Transverse colon (tissue), 3 donors: ENCODE measurements at regions not wholly inside any gene's neighbourhood (a gene's known extent, or its start where the extent isn't known, plus 50 kb on each side); places are given as distances from the start of the nearest gene placed in this dataset.

Experiments used
- CTCF ChIP-seq, 5 experiments: fragments of 200-600 bp in 3 of 5; fragments of 450-650 bp in 2 of 5; sonication (generic) in 3 of 5; IDR thresholded peaks; 1 replicate in 2 of 5; 2 replicates in 3 of 5; pipeline ENCODE4 v1.5.1; 2016 to 2017; ENCODE audit warnings: antibody characterized with exemption in 5 of 5, inconsistent platforms in 3 of 5, mild to moderate bottlenecking in 2 of 5, moderate library complexity in 1 of 5
- EP300 ChIP-seq: sonication (generic); formaldehyde crosslinking; IDR thresholded peaks from one replicate; pipeline ENCODE4 v1.6.1; 2017; ENCODE audit warnings: antibody characterized with exemption, low read depth

GRCh38 chr13:22736768-22737092 is 444.0 kb upstream of the SGCG start:
- TF ChIP-seq EP300 (no peak), CTCF (IDR thresholded peaks at IDR 0.05) (no peak)
